Activated naive CD4-positive, alpha-beta T cell treated with anti-CD3 and anti-CD28 coated beads for 36 hours (primary cell): ENCODE measurements at regions not wholly inside any gene's neighbourhood (a gene's known extent, or its start where the extent isn't known, plus 50 kb on each side); places are given as distances from the start of the nearest gene placed in this dataset.

Experiments used
- CTCF ChIA-PET: fragments of 350-600 bp; sonication (Branson Sonifier 250); formaldehyde crosslinking; loops from one replicate; lab custom pipeline; 2021; ENCODE audit warnings: antibody characterized with exemption; lab: Charles Lee
- DNase-seq: peaks from one replicate; pipeline ENCODE4 v3.0.0-alpha.2; 2020
- H3K27ac Mint-ChIP-seq: one replicate; pipeline ENCODE4 v1.8.0; 2021; ENCODE audit warnings: mild to moderate bottlenecking, mixed read lengths
- H3K27me3 Mint-ChIP-seq: one replicate; pipeline ENCODE4 v1.8.0; 2021; ENCODE audit warnings: low read depth, mixed read lengths
- H3K36me3 Mint-ChIP-seq: one replicate; pipeline ENCODE4 v1.8.0; 2021; ENCODE audit warnings: low read depth, mixed read lengths
- H3K4me1 Mint-ChIP-seq: one replicate; pipeline ENCODE4 v1.8.0; 2021; ENCODE audit warnings: low read depth, mixed read lengths
- H3K4me3 Mint-ChIP-seq: one replicate; pipeline ENCODE4 v1.8.0; 2021; ENCODE audit warnings: mild to moderate bottlenecking, moderate library complexity, mixed read lengths
- H3K9me3 Mint-ChIP-seq: one replicate; pipeline ENCODE4 v1.8.0; 2021; ENCODE audit warnings: mixed read lengths
- intact Hi-C: fragments of 100-400 bp; cut with micrococcal nuclease; formaldehyde crosslinking; loops from one replicate; pipeline ENCODE4 v1.15.1; 2023

- Mint-ChIP-seq H3K27ac (no peak overlapping the region), H3K4me3 (no peak overlapping the region), H3K4me1 (no peaks in the 10 kb centered on the region), H3K27me3 (no peaks in the 10 kb centered on the region), H3K36me3 (no peaks in the 10 kb centered on the region), H3K9me3 (no peaks in the 10 kb centered on the region)
- CTCF ChIA-PET, result no interaction called here
- intact Hi-C loops, result no loop called here
- no peak for DNase-seq
Observed at GRCh38 chr3:38907426-38907825, 91.4 kb upstream of the SCN10A start.

DNA sequence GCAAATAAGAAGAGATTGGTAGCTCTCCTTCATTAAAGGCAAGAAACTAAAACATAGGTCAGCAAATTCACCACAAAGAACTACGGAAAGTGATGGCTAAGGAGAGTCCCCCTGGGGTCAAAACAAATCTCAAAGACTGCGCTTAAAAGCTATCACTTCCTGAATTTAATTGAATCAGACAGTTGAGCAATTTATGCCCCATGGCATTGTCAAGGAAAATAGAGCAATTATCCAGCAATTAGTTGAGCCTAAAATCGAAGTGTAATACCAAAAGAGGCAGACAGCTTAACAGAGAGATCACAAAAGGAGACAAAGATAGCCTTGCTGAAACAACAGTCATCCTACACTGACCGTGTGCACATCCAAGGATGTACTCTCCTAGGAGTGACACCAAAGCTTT, 74.4 kb upstream of the SCN10A start:
- CTCF ChIA-PET, result no interaction called here
- intact Hi-C loops, result no loop called here
- no peaks in the 10 kb centered on the region for H3K36me3 Mint-ChIP-seq
- no peak overlapping the region for H3K27ac Mint-ChIP-seq
- peaks cover 14% of the 10 kb centered on the region for H3K9me3 Mint-ChIP-seq
- H3K27me3 Mint-ChIP-seq, result peaks cover 2% of the 10 kb centered on the region
- H3K4me1 Mint-ChIP-seq, result no peaks in the 10 kb centered on the region
- no peak for DNase-seq
- no peak overlapping the region for H3K4me3 Mint-ChIP-seq

GRCh38 chr3:38878646-38879045, 62.6 kb upstream of the SCN10A start:
- no peaks in the 10 kb centered on the region for H3K9me3 Mint-ChIP-seq
- intact Hi-C loops, result no loop called here
- no peak for DNase-seq
- H3K36me3 Mint-ChIP-seq, result no peaks in the 10 kb centered on the region
- H3K27me3 Mint-ChIP-seq, result peaks cover 3% of the 10 kb centered on the region
- CTCF ChIA-PET, result no interaction called here
- H3K4me3 Mint-ChIP-seq, result no peak overlapping the region
- no peak overlapping the region for H3K27ac Mint-ChIP-seq
- no peaks in the 10 kb centered on the region for H3K4me1 Mint-ChIP-seq
